HCT116 (cell line): ENCODE measurements at regions not wholly inside any gene's neighbourhood (a gene's known extent, or its start where the extent isn't known, plus 50 kb on each side); places are given as distances from the start of the nearest gene placed in this dataset.

Experiments used
- ATAC-seq: fragments of 200-7000 bp; cut with Tn5 transposase; 2 replicates; pipeline ENCODE4 v1.9.1; 2020; ENCODE audit warnings: mild to moderate bottlenecking, moderate library complexity
- BruUV-seq: library from RNA; stranded (reverse); fragments of 400-500 nt; replicated peaks from 2 replicates; lab custom pipeline; 2021; lab: Mats Ljungman, UMichigan
- CTCF ChIA-PET: fragments of 300-600 bp; sonication (Branson Sonifier 250); formaldehyde crosslinking; loops from one replicate; lab custom pipeline; 2021; ENCODE audit warnings: antibody characterized with exemption; lab: Charles Lee
- POLR2A ChIA-PET: fragments of 300-600, 350-600 bp; sonication (Branson Sonifier 250); formaldehyde crosslinking; loops from one replicate; lab custom pipeline; 2021; ENCODE audit warnings: antibody characterized with exemption; lab: Charles Lee
- RAD21 ChIA-PET, 2 experiments: fragments of 300-600 bp; sonication (Branson Sonifier 250); formaldehyde crosslinking; loops; one replicate each; lab custom pipeline; 2023; ENCODE audit warnings: low total read pairs in 2 of 2; ENCODE audit not compliant: uncharacterized antibody in 2 of 2, unreplicated experiment in 2 of 2, low non-redundant PET in 1 of 2; lab: Charles Lee
- DNase-seq: peaks from one replicate; pipeline ENCODE4 v3.0.0-alpha.2; 2010; ENCODE audit warnings: low read depth, low spot score
- H2AFZ ChIP-seq: fragments of 200-600 bp; shearing (Covaris generic), sonication (generic); 2 replicates; pipeline ENCODE4 v1.6.1; 2017; ENCODE audit warnings: low read depth, mixed run types, mixed read lengths, antibody characterized with exemption, low read length; ENCODE audit not compliant: poor library complexity, severe bottlenecking
- H3K27ac ChIP-seq: 2 replicates; pipeline ENCODE4 v1.5.1; 2012; ENCODE audit warnings: low read depth, low read length
- H3K27me3 ChIP-seq: fragments of 200-600 bp; sonication (generic); 2 replicates; pipeline ENCODE4 v1.6.1; 2016; ENCODE audit warnings: mixed run types, low read length, mixed read lengths; ENCODE audit not compliant: insufficient read depth
- H3K36me3 ChIP-seq, 2 experiments: fragments of 200-500 bp in 1 of 2; fragments of 200-600 bp in 1 of 2; sonication (Bioruptor generic) in 1 of 2; sonication (generic) in 1 of 2; 2 replicates each; pipeline versions ENCODE4 v1.5.1 to v1.6.1; 2014 to 2016; ENCODE audit warnings: low read length in 2 of 2, inconsistent platforms in 1 of 2, mixed read lengths in 1 of 2, mixed run types in 1 of 2; ENCODE audit not compliant: insufficient read depth in 2 of 2, control insufficient read depth in 1 of 2
- H3K4me1 ChIP-seq, 2 experiments: fragments of 200-600 bp in 1 of 2; sonication (generic) in 1 of 2; 2 replicates each; pipeline versions ENCODE4 v1.5.1 to v1.6.1; 2012 to 2017; ENCODE audit warnings: low read length in 2 of 2, inconsistent platforms in 1 of 2, mild to moderate bottlenecking in 1 of 2, mixed read lengths in 1 of 2, mixed run types in 1 of 2, moderate library complexity in 1 of 2; ENCODE audit not compliant: insufficient read depth in 2 of 2, control insufficient read depth in 1 of 2
- H3K4me2 ChIP-seq: fragments of 200-600 bp; sonication (generic); 2 replicates; pipeline ENCODE4 v1.6.1; 2017; ENCODE audit warnings: mixed run types, low read length, mixed read lengths
- H3K4me3 ChIP-seq, 2 experiments: fragments of 200-600 bp in 1 of 2; sonication (generic) in 1 of 2; replicated peaks in 1 of 2; 2 replicates each; pipeline ENCODE4 v1.5.1; 2011 to 2016; ENCODE audit warnings: low read length in 2 of 2, control low read depth in 1 of 2, low read depth in 1 of 2, mild to moderate bottlenecking in 1 of 2, mixed read lengths in 1 of 2, mixed run types in 1 of 2
- H3K79me2 ChIP-seq: fragments of 200-600 bp; sonication (generic); 2 replicates; pipeline ENCODE4 v1.6.1; 2017; ENCODE audit warnings: mild to moderate bottlenecking, mixed run types, low read length, moderate library complexity, mixed read lengths; ENCODE audit not compliant: insufficient read depth
- H3K9ac ChIP-seq: fragments of 200-600 bp; sonication (generic); 2 replicates; pipeline ENCODE4 v1.6.1; 2016; ENCODE audit warnings: low read length, mixed read lengths
- H3K9me2 ChIP-seq: fragments of 200-600 bp; sonication (generic), shearing (Covaris generic); 2 replicates; pipeline ENCODE4 v1.6.1; 2017; ENCODE audit warnings: mixed run types, mild to moderate bottlenecking, moderate library complexity; ENCODE audit not compliant: insufficient read depth
- H3K9me3 ChIP-seq, 2 experiments: fragments of 200-500 bp in 1 of 2; fragments of 200-600 bp in 1 of 2; sonication (Bioruptor generic) in 1 of 2; sonication (generic) in 1 of 2; 2 replicates each; pipeline ENCODE4 v1.6.1; 2014 to 2017; ENCODE audit warnings: low read length in 2 of 2, mixed read lengths in 2 of 2, inconsistent platforms in 1 of 2, low read depth in 1 of 2, mild to moderate bottlenecking in 1 of 2, mixed run types in 1 of 2, moderate library complexity in 1 of 2; ENCODE audit not compliant: control insufficient read depth in 1 of 2, insufficient read depth in 1 of 2
- H4K20me1 ChIP-seq: fragments of 200-600 bp; sonication (generic), shearing (Covaris generic); 2 replicates; pipeline ENCODE4 v1.6.1; 2017; ENCODE audit warnings: mixed run types, mild to moderate bottlenecking, moderate library complexity; ENCODE audit not compliant: insufficient read depth
- CBX3 ChIP-seq: IDR thresholded peaks from 2 replicates; pipeline ENCODE4 v1.6.1; 2012; ENCODE audit warnings: low read depth
- CEBPB ChIP-seq: IDR thresholded peaks from 2 replicates; pipeline ENCODE4 v1.6.1; 2012; ENCODE audit warnings: low read depth
- EGR1 ChIP-seq: IDR thresholded peaks from 2 replicates; pipeline ENCODE4 v1.6.1; 2012; ENCODE audit warnings: low read depth
- ELF1 ChIP-seq: IDR thresholded peaks from 2 replicates; pipeline ENCODE4 v1.6.1; 2012; ENCODE audit warnings: low read depth, borderline replicate concordance
- EZH2 ChIP-seq: fragments of 200-600 bp; sonication (generic); IDR thresholded peaks from 2 replicates; pipeline ENCODE4 v1.6.1; 2017; ENCODE audit warnings: antibody characterized with exemption, mixed run types
- EZH2phosphoT487 ChIP-seq: fragments of 200-600 bp; IDR thresholded peaks from 2 replicates; pipeline ENCODE4 v1.6.1; 2018; ENCODE audit warnings: antibody characterized with exemption, borderline replicate concordance
- FOSL1 ChIP-seq: IDR thresholded peaks from 2 replicates; pipeline ENCODE4 v1.6.1; 2012; ENCODE audit warnings: low read depth
- JUND ChIP-seq: IDR thresholded peaks from 2 replicates; pipeline ENCODE4 v1.6.1; 2012
- MAX ChIP-seq: IDR thresholded peaks from 2 replicates; pipeline ENCODE4 v1.6.1; 2012
- POLR2A ChIP-seq: IDR thresholded peaks from 2 replicates; pipeline ENCODE4 v1.7.0; 2011; ENCODE audit warnings: borderline replicate concordance; ENCODE audit not compliant: insufficient read depth, insufficient read length; ENCODE audit errors: extremely low read depth
- POLR2AphosphoS5 ChIP-seq: IDR thresholded peaks from 2 replicates; pipeline ENCODE4 v1.6.1; 2011; ENCODE audit warnings: mild to moderate bottlenecking, low read depth, low read length, moderate library complexity
- RAD21 ChIP-seq: IDR thresholded peaks from 2 replicates; pipeline ENCODE4 v1.6.1; 2012; ENCODE audit warnings: low read depth, mild to moderate bottlenecking
- SIN3A ChIP-seq: IDR thresholded peaks from 2 replicates; pipeline ENCODE4 v1.6.1; 2012; ENCODE audit warnings: low read depth
- SP1 ChIP-seq: IDR thresholded peaks from 2 replicates; pipeline ENCODE4 v1.6.1; 2012; ENCODE audit warnings: low read depth
- SRF ChIP-seq: IDR thresholded peaks from 2 replicates; pipeline ENCODE4 v1.6.1; 2012; ENCODE audit warnings: low read depth
- ZBTB33 ChIP-seq: IDR thresholded peaks from 2 replicates; pipeline ENCODE4 v1.6.1; 2011; ENCODE audit warnings: mild to moderate bottlenecking, low read length, moderate library complexity; ENCODE audit not compliant: insufficient replicate concordance; ENCODE audit errors: extremely low read depth
- ZFX ChIP-seq: fragments of 450-650 bp; IDR thresholded peaks from 2 replicates; pipeline ENCODE4 v1.6.1; 2017
- intact Hi-C: fragments of 100-400 bp; cut with micrococcal nuclease; formaldehyde crosslinking; loops from 2 replicates; pipeline ENCODE4 v1.10.0; 2022
- TF ChIP-seq, protein P1 (sequence below), 3 experiments: fragments of 200-600 bp in 1 of 3; sonication (generic) in 1 of 3; IDR thresholded peaks in 2 of 3; conservative IDR thresholded peaks in 1 of 3; 2 replicates each; pipeline ENCODE4 v1.5.1; 2012 to 2017; ENCODE audit warnings: low read depth in 2 of 3, low read length in 2 of 3, antibody characterized with exemption in 1 of 3, borderline replicate concordance in 1 of 3, control low read depth in 1 of 3, mild to moderate bottlenecking in 1 of 3, mixed read lengths in 1 of 3, mixed run types in 1 of 3, moderate library complexity in 1 of 3; ENCODE audit not compliant: insufficient read depth in 1 of 3
- TF ChIP-seq, protein P2 (sequence below): IDR thresholded peaks from 2 replicates; pipeline ENCODE4 v1.6.1; 2012; ENCODE audit warnings: low read depth
- TF ChIP-seq, protein P3 (sequence below): IDR thresholded peaks from 2 replicates; pipeline ENCODE4 v1.6.1; 2012

DNA sequence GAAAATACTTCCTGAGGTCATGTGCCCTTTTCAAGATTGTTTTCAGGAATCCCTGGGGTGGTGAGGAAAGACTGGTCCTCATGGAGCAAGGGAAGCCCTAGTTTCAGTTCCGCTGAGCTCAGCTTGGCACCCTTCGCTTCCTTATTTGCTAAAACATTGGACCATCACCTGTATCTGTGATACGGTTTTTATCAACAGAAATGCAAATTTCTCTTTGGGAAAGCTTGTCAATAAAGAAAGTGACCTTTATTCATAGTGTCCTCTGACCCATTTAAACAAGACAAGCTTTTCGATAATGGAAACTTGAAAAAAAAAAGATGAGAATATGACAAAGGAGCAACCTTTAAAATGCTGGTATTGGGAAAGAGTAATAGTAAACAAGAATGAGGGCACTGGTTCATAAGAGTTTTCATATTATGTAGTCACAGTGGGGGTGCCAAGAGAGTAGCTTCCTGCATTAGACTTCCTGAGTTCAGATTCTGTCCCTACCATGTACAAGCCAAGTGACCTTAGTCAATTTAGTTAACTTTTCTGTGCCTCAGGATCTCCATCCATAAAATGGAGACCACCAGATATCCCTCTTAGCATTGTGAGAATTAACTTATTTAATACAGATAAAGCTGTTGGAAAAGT lies 57.0 kb upstream of the RAI2 start:
- ChIA-PET CTCF (no interaction called here), RAD21 (no interaction called here), POLR2A (no interaction called here)
- H3K27me3 ChIP-seq = peaks cover 3% of the 10 kb centered on the region; the same call in 1 of the 2 replicates
- no peak overlapping the region for H2AFZ ChIP-seq
- no peak overlapping the region for H3K9ac ChIP-seq
- ATAC-seq (no peak), DNase-seq (no peak)
- intact Hi-C loops = no loop called here
- no peak overlapping the region for H3K4me2 ChIP-seq
- H3K9me2 ChIP-seq = no peaks in the 10 kb centered on the region
- no peak for TF ChIP-seq SP1
- TF ChIP-seq, protein P1, sequence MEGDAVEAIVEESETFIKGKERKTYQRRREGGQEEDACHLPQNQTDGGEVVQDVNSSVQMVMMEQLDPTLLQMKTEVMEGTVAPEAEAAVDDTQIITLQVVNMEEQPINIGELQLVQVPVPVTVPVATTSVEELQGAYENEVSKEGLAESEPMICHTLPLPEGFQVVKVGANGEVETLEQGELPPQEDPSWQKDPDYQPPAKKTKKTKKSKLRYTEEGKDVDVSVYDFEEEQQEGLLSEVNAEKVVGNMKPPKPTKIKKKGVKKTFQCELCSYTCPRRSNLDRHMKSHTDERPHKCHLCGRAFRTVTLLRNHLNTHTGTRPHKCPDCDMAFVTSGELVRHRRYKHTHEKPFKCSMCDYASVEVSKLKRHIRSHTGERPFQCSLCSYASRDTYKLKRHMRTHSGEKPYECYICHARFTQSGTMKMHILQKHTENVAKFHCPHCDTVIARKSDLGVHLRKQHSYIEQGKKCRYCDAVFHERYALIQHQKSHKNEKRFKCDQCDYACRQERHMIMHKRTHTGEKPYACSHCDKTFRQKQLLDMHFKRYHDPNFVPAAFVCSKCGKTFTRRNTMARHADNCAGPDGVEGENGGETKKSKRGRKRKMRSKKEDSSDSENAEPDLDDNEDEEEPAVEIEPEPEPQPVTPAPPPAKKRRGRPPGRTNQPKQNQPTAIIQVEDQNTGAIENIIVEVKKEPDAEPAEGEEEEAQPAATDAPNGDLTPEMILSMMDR (IDR thresholded peaks at IDR 0.05 in 2 of 3, conservative IDR thresholded peaks at IDR 0.05 in 1 of 3; ENCODE audit: borderline replicate concordance in 1 of 3, insufficient read depth in 1 of 3, low read depth in 2 of 3, low read length in 2 of 3) = no peak
- no peak for TF ChIP-seq CEBPB
- TF ChIP-seq SIN3A = no peak
- no peak for TF ChIP-seq JUND
- no peak for TF ChIP-seq MAX
- TF ChIP-seq CBX3 = no peak
- TF ChIP-seq POLR2AphosphoS5 = no peak
- no peak for TF ChIP-seq ZBTB33
- TF ChIP-seq EZH2 = no peak
- no peak for TF ChIP-seq ZFX
- TF ChIP-seq, protein P2, sequence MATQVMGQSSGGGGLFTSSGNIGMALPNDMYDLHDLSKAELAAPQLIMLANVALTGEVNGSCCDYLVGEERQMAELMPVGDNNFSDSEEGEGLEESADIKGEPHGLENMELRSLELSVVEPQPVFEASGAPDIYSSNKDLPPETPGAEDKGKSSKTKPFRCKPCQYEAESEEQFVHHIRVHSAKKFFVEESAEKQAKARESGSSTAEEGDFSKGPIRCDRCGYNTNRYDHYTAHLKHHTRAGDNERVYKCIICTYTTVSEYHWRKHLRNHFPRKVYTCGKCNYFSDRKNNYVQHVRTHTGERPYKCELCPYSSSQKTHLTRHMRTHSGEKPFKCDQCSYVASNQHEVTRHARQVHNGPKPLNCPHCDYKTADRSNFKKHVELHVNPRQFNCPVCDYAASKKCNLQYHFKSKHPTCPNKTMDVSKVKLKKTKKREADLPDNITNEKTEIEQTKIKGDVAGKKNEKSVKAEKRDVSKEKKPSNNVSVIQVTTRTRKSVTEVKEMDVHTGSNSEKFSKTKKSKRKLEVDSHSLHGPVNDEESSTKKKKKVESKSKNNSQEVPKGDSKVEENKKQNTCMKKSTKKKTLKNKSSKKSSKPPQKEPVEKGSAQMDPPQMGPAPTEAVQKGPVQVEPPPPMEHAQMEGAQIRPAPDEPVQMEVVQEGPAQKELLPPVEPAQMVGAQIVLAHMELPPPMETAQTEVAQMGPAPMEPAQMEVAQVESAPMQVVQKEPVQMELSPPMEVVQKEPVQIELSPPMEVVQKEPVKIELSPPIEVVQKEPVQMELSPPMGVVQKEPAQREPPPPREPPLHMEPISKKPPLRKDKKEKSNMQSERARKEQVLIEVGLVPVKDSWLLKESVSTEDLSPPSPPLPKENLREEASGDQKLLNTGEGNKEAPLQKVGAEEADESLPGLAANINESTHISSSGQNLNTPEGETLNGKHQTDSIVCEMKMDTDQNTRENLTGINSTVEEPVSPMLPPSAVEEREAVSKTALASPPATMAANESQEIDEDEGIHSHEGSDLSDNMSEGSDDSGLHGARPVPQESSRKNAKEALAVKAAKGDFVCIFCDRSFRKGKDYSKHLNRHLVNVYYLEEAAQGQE = no peak
- TF ChIP-seq RAD21 = no peak
- TF ChIP-seq, protein P3, sequence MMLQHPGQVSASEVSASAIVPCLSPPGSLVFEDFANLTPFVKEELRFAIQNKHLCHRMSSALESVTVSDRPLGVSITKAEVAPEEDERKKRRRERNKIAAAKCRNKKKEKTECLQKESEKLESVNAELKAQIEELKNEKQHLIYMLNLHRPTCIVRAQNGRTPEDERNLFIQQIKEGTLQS = no peak
- TF ChIP-seq POLR2A = no peak
- no peak for TF ChIP-seq SRF
- TF ChIP-seq ELF1 = no peak
- TF ChIP-seq EZH2phosphoT487 = no peak
- no peak for TF ChIP-seq EGR1
- TF ChIP-seq FOSL1 = no peak
- no peaks in the 10 kb centered on the region for H3K79me2 ChIP-seq
- H3K4me1 ChIP-seq = no peaks in the 10 kb centered on the region
- H4K20me1 ChIP-seq = no peaks in the 10 kb centered on the region
- no peaks in the 10 kb centered on the region for H3K36me3 ChIP-seq
- no peaks in the 10 kb centered on the region for H3K9me3 ChIP-seq
- H3K27ac ChIP-seq = no peak overlapping the region
- H3K4me3 ChIP-seq = no peak overlapping the region
- BruUV-seq = no TSS peak
